Panc1 (cell line): ENCODE measurements at regions not wholly inside any gene's neighbourhood (a gene's known extent, or its start where the extent isn't known, plus 50 kb on each side); places are given as distances from the start of the nearest gene placed in this dataset.

ENCODE experiments used
- ATAC-seq: fragments of 200-7000 bp; cut with Tn5 transposase; 2 replicates; pipeline ENCODE4 v1.9.1; 2020; ENCODE audit warnings: mild to moderate bottlenecking, moderate library complexity
- BruUV-seq: library from RNA; stranded (reverse); fragments of 400-500 nt; replicated peaks from 2 replicates; lab custom pipeline; 2021; lab: Mats Ljungman, UMichigan
- CTCF ChIA-PET: fragments of 300-600 bp; sonication (Branson Sonifier 250); formaldehyde crosslinking; loops from one replicate; lab custom pipeline; 2022; ENCODE audit warnings: antibody characterized with exemption; lab: Charles Lee
- POLR2A ChIA-PET: fragments of 300-600 bp; sonication (Branson Sonifier 250); formaldehyde crosslinking; loops from one replicate; lab custom pipeline; 2022; ENCODE audit warnings: antibody characterized with exemption; lab: Charles Lee
- DNase-seq: peaks from one replicate; pipeline ENCODE4 v3.0.0-alpha.2; 2010; ENCODE audit warnings: low read depth, low spot score
- H3K27ac ChIP-seq: 2 replicates; pipeline ENCODE4 v1.5.1; 2011; ENCODE audit warnings: mild to moderate bottlenecking, low read length, inconsistent platforms
- H3K27me3 ChIP-seq: fragments of 200-500 bp; sonication (Bioruptor generic); 2 replicates; pipeline ENCODE4 v1.6.0; 2014; ENCODE audit warnings: low read length, inconsistent platforms; ENCODE audit not compliant: control insufficient read depth, insufficient read depth
- H3K36me3 ChIP-seq: fragments of 200-500 bp; sonication (Bioruptor generic); 2 replicates; pipeline ENCODE4 v1.5.1; 2014; ENCODE audit warnings: inconsistent platforms, mild to moderate bottlenecking, low read length, moderate library complexity; ENCODE audit not compliant: control insufficient read depth, insufficient read depth
- H3K4me1 ChIP-seq: 2 replicates; pipeline ENCODE4 v1.5.1; 2011; ENCODE audit warnings: inconsistent platforms, mild to moderate bottlenecking, low read length, moderate library complexity; ENCODE audit not compliant: control insufficient read depth, insufficient read depth
- H3K4me3 ChIP-seq, 2 experiments: 2 replicates each; pipeline ENCODE4 v1.5.1; 2011 to 2012; ENCODE audit warnings: low read depth in 2 of 2, low read length in 2 of 2, mild to moderate bottlenecking in 2 of 2, inconsistent platforms in 1 of 2, moderate library complexity in 1 of 2
- H3K9me3 ChIP-seq: fragments of 200-500 bp; sonication (Bioruptor generic); 2 replicates; pipeline ENCODE4 v1.5.1; 2014; ENCODE audit warnings: low read depth, mild to moderate bottlenecking, inconsistent platforms, low read length, moderate library complexity; ENCODE audit not compliant: control insufficient read depth, insufficient read depth
- CTCF ChIP-seq: fragments of 450-650 bp; IDR thresholded peaks from 2 replicates; pipeline ENCODE4 v1.5.1; 2017; ENCODE audit warnings: mild to moderate bottlenecking
- POLR2AphosphoS5 ChIP-seq: IDR thresholded peaks from 2 replicates; pipeline ENCODE4 v1.6.1; 2012; ENCODE audit warnings: mild to moderate bottlenecking, low read depth, low read length, moderate library complexity
- REST ChIP-seq, 2 experiments: IDR thresholded peaks; 2 replicates each; pipeline ENCODE4 v1.6.1; 2011 to 2012; ENCODE audit warnings: low read depth in 2 of 2, control low read depth in 1 of 2, low read length in 1 of 2, mild to moderate bottlenecking in 1 of 2, moderate library complexity in 1 of 2; ENCODE audit not compliant: insufficient read depth in 1 of 2
- SIN3A ChIP-seq: IDR thresholded peaks from 2 replicates; pipeline ENCODE4 v1.6.1; 2012; ENCODE audit warnings: low read depth, mild to moderate bottlenecking, low read length, moderate library complexity, borderline replicate concordance; ENCODE audit not compliant: insufficient read depth
- TCF7L2 ChIP-seq: IDR thresholded peaks from 2 replicates; pipeline ENCODE4 v1.6.1; 2011; ENCODE audit warnings: mild to moderate bottlenecking, low read depth, low read length, inconsistent platforms
- in situ Hi-C: cut with HindIII; loops from 2 replicates; pipeline ENCODE4 v1.10.0; 2016; ENCODE audit warnings: low sequenced_read_pairs, low pct_unique_long_range_greater_than_20kb
- intact Hi-C: fragments of 100-400 bp; cut with micrococcal nuclease; formaldehyde crosslinking; loops from one replicate; pipeline ENCODE4 v1.10.0; 2022; ENCODE audit not compliant: unreplicated experiment

GRCh38 chr5:15344954-15345353, 155.0 kb upstream of the FBXL7 start:
- intact Hi-C loops (no loop called here), in situ Hi-C loops (no loop called here)
- TF ChIP-seq CTCF: no peak
- TF ChIP-seq SIN3A: no peak
- TF ChIP-seq REST (IDR thresholded peaks at IDR 0.05; ENCODE audit: insufficient read depth in 1 of 2, low read depth in 2 of 2, low read length in 1 of 2): no peak
- TF ChIP-seq TCF7L2: no peak
- TF ChIP-seq POLR2AphosphoS5: no peak
- Histone ChIP-seq H3K4me1 (no peaks in the 10 kb centered on the region), H3K36me3 (no peaks in the 10 kb centered on the region), H3K27me3 (no peaks in the 10 kb centered on the region), H3K9me3 (no peaks in the 10 kb centered on the region), H3K27ac (no peak overlapping the region), H3K4me3 (no peak overlapping the region)
- POLR2A ChIA-PET: no interaction called here
- no TSS peak for BruUV-seq
- DNase-seq (no peak), ATAC-seq (no peak)
- CTCF ChIA-PET: no interaction called here

GRCh38 chr5:15338546-15338945, 161.4 kb upstream of the FBXL7 start:
- no peak for DNase-seq
- H3K4me1 ChIP-seq: no peaks in the 10 kb centered on the region
- no peak overlapping the region for H3K4me3 ChIP-seq
- in situ Hi-C loops: no loop called here
- intact Hi-C loops: no loop called here
- no peak for TF ChIP-seq POLR2AphosphoS5
- TF ChIP-seq REST (IDR thresholded peaks at IDR 0.05; ENCODE audit: insufficient read depth in 1 of 2, low read depth in 2 of 2, low read length in 1 of 2): no peak
- no peak for TF ChIP-seq TCF7L2
- TF ChIP-seq SIN3A: no peak
- TF ChIP-seq CTCF: no peak
- ATAC-seq: no peak
- H3K36me3 ChIP-seq: no peaks in the 10 kb centered on the region
- ChIA-PET POLR2A (no interaction called here), CTCF (no interaction called here)
- no peak overlapping the region for H3K27ac ChIP-seq
- BruUV-seq: no TSS peak
- H3K9me3 ChIP-seq: no peaks in the 10 kb centered on the region
- H3K27me3 ChIP-seq: no peaks in the 10 kb centered on the region
